K562 (cell line): ENCODE measurements at regions not wholly inside any gene's neighbourhood (a gene's known extent, or its start where the extent isn't known, plus 50 kb on each side); places are given as distances from the start of the nearest gene placed in this dataset.

Experiments used
- ATAC-seq: fragments of 200-7000 bp; cut with Tn5 transposase; 3 replicates; pipeline ENCODE4 v1.9.1; 2020; ENCODE audit warnings: moderate library complexity
- BruUV-seq: library from RNA; stranded (reverse); fragments of 400-500 nt; replicated peaks from 2 replicates; lab custom pipeline; 2021; lab: Mats Ljungman, UMichigan
- CTCF ChIA-PET: fragments of 300-600 bp; formaldehyde crosslinking; extraction: SDS; loops from one replicate; lab custom pipeline; 2021; ENCODE audit warnings: low intra/inter-chr PET ratio; lab: Yijun Ruan, JAX
- POLR2A ChIA-PET: fragments of 300-600, 350-650 bp; sonication (Branson Sonifier 250); formaldehyde crosslinking; extraction: SDS; loops from one replicate; lab custom pipeline; 2021; ENCODE audit warnings: antibody characterized with exemption, inconsistent platforms; lab: Yijun Ruan, JAX
- DNase-seq, 4 experiments: peaks; one replicate each; pipeline versions ENCODE4 v3.0.0 to v3.0.0-alpha.2; 2011 to 2018; ENCODE audit warnings: low spot score in 3 of 4, mixed read lengths in 3 of 4; ENCODE audit errors: extremely low read depth in 1 of 4
- FAIRE-seq: peaks from 2 replicates; lab custom pipeline; 2011; peaks lifted over from hg19 to GRCh38; lab: Jason Lieb, UNC
- H2AFZ ChIP-seq: 2 replicates; pipeline ENCODE4 v1.6.0; 2011; ENCODE audit warnings: low read depth, low read length, control low read depth, inconsistent platforms
- H3K27ac ChIP-seq: fragments of 200-600 bp; 3 replicates; pipeline ENCODE4 v1.8.0; 2011; ENCODE audit warnings: low read depth, mild to moderate bottlenecking, control low read depth, inconsistent platforms, low read length, moderate library complexity, mixed read lengths; ENCODE audit errors: extremely low read depth
- H3K27me3 ChIP-seq, 2 experiments: fragments of 300-600 bp in 1 of 2; 2 replicates in 1 of 2; 3 replicates in 1 of 2; pipeline versions ENCODE4 v1.6.0 to v1.8.0; 2011; ENCODE audit warnings: inconsistent platforms in 2 of 2, low read length in 2 of 2, mild to moderate bottlenecking in 1 of 2, mixed read lengths in 1 of 2, moderate library complexity in 1 of 2; ENCODE audit not compliant: control insufficient read depth in 2 of 2, insufficient read depth in 2 of 2
- H3K36me3 ChIP-seq: fragments of 300-600 bp; 3 replicates; pipeline ENCODE4 v1.8.0; 2011; ENCODE audit warnings: mild to moderate bottlenecking, low read length, inconsistent platforms; ENCODE audit not compliant: control insufficient read depth, insufficient read depth
- H3K4me1 ChIP-seq, 2 experiments: fragments of 200-600 bp in 1 of 2; replicated peaks in 1 of 2; 2 replicates in 1 of 2; 3 replicates in 1 of 2; pipeline versions ENCODE4 v1.5.1 to v1.8.0; 2011; ENCODE audit warnings: inconsistent platforms in 2 of 2, low read length in 2 of 2, mild to moderate bottlenecking in 1 of 2, mixed read lengths in 1 of 2, moderate library complexity in 1 of 2; ENCODE audit not compliant: control insufficient read depth in 2 of 2, insufficient read depth in 2 of 2
- H3K4me2 ChIP-seq: 2 replicates; pipeline ENCODE4 v1.6.1; 2011; ENCODE audit warnings: low read length, control low read depth, inconsistent platforms, mixed read lengths; ENCODE audit not compliant: insufficient read depth
- H3K4me3 ChIP-seq: fragments of 200-600 bp; sonication (generic), shearing (Covaris generic); 2 replicates; pipeline ENCODE4 v1.5.1; 2016; ENCODE audit warnings: control low read depth, inconsistent platforms
- H3K79me2 ChIP-seq: fragments of 200-600 bp; 3 replicates; pipeline ENCODE4 v1.8.0; 2011; ENCODE audit warnings: low read length, inconsistent platforms; ENCODE audit not compliant: control insufficient read depth, insufficient read depth
- H3K9ac ChIP-seq, 2 experiments: 2 replicates each; pipeline versions ENCODE4 v1.6.0 to v1.6.1; 2011; ENCODE audit warnings: low read depth in 2 of 2, low read length in 2 of 2, control low read depth in 1 of 2, inconsistent platforms in 1 of 2, mild to moderate bottlenecking in 1 of 2, mixed read lengths in 1 of 2; ENCODE audit not compliant: insufficient read depth in 1 of 2
- H3K9me1 ChIP-seq: one replicate; pipeline ENCODE4 v1.6.0; 2011; ENCODE audit warnings: inconsistent platforms, mild to moderate bottlenecking, low read length, moderate library complexity; ENCODE audit not compliant: control insufficient read depth, insufficient read depth
- H3K9me3 ChIP-seq: replicated peaks from 2 replicates; pipeline ENCODE4 v1.5.1; 2011; ENCODE audit warnings: low read depth, low read length, inconsistent platforms; ENCODE audit not compliant: control insufficient read depth, insufficient read depth
- H4K20me1 ChIP-seq: replicated peaks from 2 replicates; pipeline ENCODE4 v1.6.1; 2011; ENCODE audit warnings: low read length, inconsistent platforms, mixed read lengths; ENCODE audit not compliant: control insufficient read depth, insufficient read depth
- EHMT2 ChIP-seq: fragments of 450-650 bp; IDR thresholded peaks from 2 replicates; pipeline ENCODE4 v1.6.1; 2018; ENCODE audit warnings: antibody characterized with exemption
- FIP1L1 ChIP-seq: fragments of 200-400 bp; formaldehyde crosslinking; IDR thresholded peaks from 2 replicates; pipeline ENCODE4 v1.6.1; 2018; ENCODE audit warnings: mild to moderate bottlenecking, low read depth, low read length; ENCODE audit not compliant: poor library complexity, severe bottlenecking
- HMG20A ChIP-seq: fragments of 450-650 bp; formaldehyde crosslinking; conservative IDR thresholded peaks from 2 replicates; pipeline ENCODE4 v1.4.0; 2020; ENCODE audit warnings: mild to moderate bottlenecking, mixed read lengths
- MAFK ChIP-seq: IDR thresholded peaks from 2 replicates; pipeline ENCODE4 v1.6.1; 2011; ENCODE audit warnings: low read length, improper control_type of control experiment
- MECOM ChIP-seq: fragments of 250-450 bp; sonication (Bioruptor Pico); IDR thresholded peaks from 2 replicates; pipeline ENCODE4 v1.8.0; 2022; ENCODE audit warnings: inconsistent platforms
- NCOA6 ChIP-seq: fragments of 450-650 bp; IDR thresholded peaks from 2 replicates; pipeline ENCODE4 v1.6.1; 2017; ENCODE audit warnings: mild to moderate bottlenecking
- PML ChIP-seq: IDR thresholded peaks from 2 replicates; pipeline ENCODE4 v1.6.1; 2012; ENCODE audit warnings: low read length, inconsistent platforms
- PTRF ChIP-seq: fragments of 450-650 bp; IDR thresholded peaks from 2 replicates; pipeline ENCODE4 v1.6.1; 2016; ENCODE audit warnings: mild to moderate bottlenecking, missing genetic modification characterization, missing compliant biosample characterization
- RBM25 ChIP-seq: fragments of 200-400 bp; formaldehyde crosslinking; IDR thresholded peaks from 2 replicates; pipeline ENCODE4 v1.6.1; 2018; ENCODE audit warnings: low read length, low read depth, moderate library complexity; ENCODE audit not compliant: severe bottlenecking
- SIN3B ChIP-seq: fragments of 450-650 bp; IDR thresholded peaks from 2 replicates; pipeline ENCODE4 v1.6.1; 2017; ENCODE audit warnings: low read depth, mild to moderate bottlenecking, moderate library complexity
- SMAD3 ChIP-seq: fragments of 450-650 bp; formaldehyde crosslinking; conservative IDR thresholded peaks from 2 replicates; pipeline ENCODE4 v1.4.0; 2020; ENCODE audit warnings: mild to moderate bottlenecking
- ZNF12 ChIP-seq: sonication (generic); formaldehyde crosslinking; IDR thresholded peaks from 2 replicates; pipeline ENCODE4 v1.4.0; 2020; ENCODE audit warnings: mild to moderate bottlenecking, missing genetic modification reagents
- ZNF3 ChIP-seq: fragments of 250-450 bp; sonication (Bioruptor Pico); IDR thresholded peaks from 2 replicates; pipeline ENCODE4 v1.5.0; 2021; ENCODE audit warnings: mild to moderate bottlenecking, moderate library complexity
- ZNF408 ChIP-seq: fragments of 250-450 bp; sonication (Bioruptor Pico); IDR thresholded peaks from 2 replicates; pipeline ENCODE4 v1.4.0; 2020; ENCODE audit warnings: low read depth, mild to moderate bottlenecking, moderate library complexity
- ZNF41 ChIP-seq: fragments of 250-450 bp; sonication (Bioruptor Pico); conservative IDR thresholded peaks from 2 replicates; pipeline ENCODE4 v1.4.0; 2020; ENCODE audit warnings: mild to moderate bottlenecking
- ZNF436 ChIP-seq: fragments of 250-450, 450-650 bp; sonication (Bioruptor Pico); formaldehyde crosslinking; IDR thresholded peaks from 2 replicates; pipeline ENCODE4 v1.7.0; 2020; ENCODE audit warnings: mild to moderate bottlenecking
- ZNF561 ChIP-seq: fragments of 450-650 bp; formaldehyde crosslinking; conservative IDR thresholded peaks from 2 replicates; pipeline ENCODE4 v1.4.0; 2020; ENCODE audit warnings: mild to moderate bottlenecking, moderate library complexity
- WGBS: fragments of 100-300 bp; shearing (Covaris generic); methylation state at CpG from one replicate; pipeline ENCODE4 v1.1.6; 2016; ENCODE audit warnings: low coverage, mixed read lengths; ENCODE audit not compliant: insufficient coverage; ENCODE audit errors: missing lambda C conversion rate; 5-methylcytosine and 5-hydroxymethylcytosine counted together
- in situ Hi-C: fragments of 300-500 bp; cut with MboI; formaldehyde crosslinking; loops from 4 replicates; pipeline ENCODE4 v1.15.0; 2018; ENCODE audit warnings: inconsistent platforms, mixed read lengths
- intact Hi-C: fragments of 100-400 bp; cut with micrococcal nuclease; formaldehyde crosslinking; loops from 2 replicates; pipeline ENCODE4 v1.14.2; 2022
- TF ChIP-seq, protein P1 (sequence below): fragments of 250-450 bp; sonication (Bioruptor Pico); IDR thresholded peaks from 2 replicates; pipeline ENCODE4 v1.4.0; 2020; ENCODE audit warnings: mild to moderate bottlenecking, moderate library complexity, borderline replicate concordance
- TF ChIP-seq, protein P2 (sequence below): sonication (generic); formaldehyde crosslinking; IDR thresholded peaks from 2 replicates; pipeline ENCODE4 v1.9.0; 2022; ENCODE audit warnings: mild to moderate bottlenecking, missing genetic modification reagents
- TF ChIP-seq, protein P3 (sequence below): fragments of 450-650 bp; IDR thresholded peaks from 2 replicates; pipeline ENCODE4 v1.6.1; 2016; ENCODE audit warnings: mild to moderate bottlenecking

DNA sequence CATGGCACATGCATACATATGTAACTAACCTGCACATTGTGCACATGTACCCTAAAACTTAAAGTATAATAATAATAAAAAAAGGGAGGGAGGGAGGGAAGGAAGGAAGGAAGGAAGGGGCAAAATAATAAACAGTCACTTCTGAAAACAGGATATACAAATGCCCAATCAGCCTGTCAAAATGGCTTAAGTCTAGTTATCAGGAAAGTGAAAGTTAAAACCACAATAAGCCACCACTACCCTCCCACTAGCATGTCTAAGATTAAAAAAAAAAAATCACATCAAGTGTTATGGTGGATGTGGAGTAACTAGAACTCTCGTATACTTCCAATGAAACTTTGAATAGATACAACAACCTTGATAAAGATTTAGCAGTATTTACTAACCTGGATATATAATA is 145.6 kb upstream of the GMNC start:
- no peaks in the 10 kb centered on the region for H3K36me3 ChIP-seq
- no peaks in the 10 kb centered on the region for H3K79me2 ChIP-seq
- POLR2A ChIA-PET, result no interaction called here
- FAIRE-seq, result no peak
- TF ChIP-seq MECOM (no peak), ZNF561 (no peak), SMAD3 (CRISPR knock-in tag) (no peak), ZNF41 (CRISPR knock-in tag) (no peak), ZNF408 (CRISPR knock-in tag) (no peak), SIN3B (no peak), PTRF (tag) (no peak), PML (no peak), HMG20A (no peak), FIP1L1 (no peak), NCOA6 (no peak), ZNF12 (no peak), MAFK (no peak), ZNF3 (CRISPR knock-in tag) (no peak), ZNF436 (CRISPR knock-in tag) (no peak), RBM25 (no peak), EHMT2 (no peak)
- TF ChIP-seq, protein P1, sequence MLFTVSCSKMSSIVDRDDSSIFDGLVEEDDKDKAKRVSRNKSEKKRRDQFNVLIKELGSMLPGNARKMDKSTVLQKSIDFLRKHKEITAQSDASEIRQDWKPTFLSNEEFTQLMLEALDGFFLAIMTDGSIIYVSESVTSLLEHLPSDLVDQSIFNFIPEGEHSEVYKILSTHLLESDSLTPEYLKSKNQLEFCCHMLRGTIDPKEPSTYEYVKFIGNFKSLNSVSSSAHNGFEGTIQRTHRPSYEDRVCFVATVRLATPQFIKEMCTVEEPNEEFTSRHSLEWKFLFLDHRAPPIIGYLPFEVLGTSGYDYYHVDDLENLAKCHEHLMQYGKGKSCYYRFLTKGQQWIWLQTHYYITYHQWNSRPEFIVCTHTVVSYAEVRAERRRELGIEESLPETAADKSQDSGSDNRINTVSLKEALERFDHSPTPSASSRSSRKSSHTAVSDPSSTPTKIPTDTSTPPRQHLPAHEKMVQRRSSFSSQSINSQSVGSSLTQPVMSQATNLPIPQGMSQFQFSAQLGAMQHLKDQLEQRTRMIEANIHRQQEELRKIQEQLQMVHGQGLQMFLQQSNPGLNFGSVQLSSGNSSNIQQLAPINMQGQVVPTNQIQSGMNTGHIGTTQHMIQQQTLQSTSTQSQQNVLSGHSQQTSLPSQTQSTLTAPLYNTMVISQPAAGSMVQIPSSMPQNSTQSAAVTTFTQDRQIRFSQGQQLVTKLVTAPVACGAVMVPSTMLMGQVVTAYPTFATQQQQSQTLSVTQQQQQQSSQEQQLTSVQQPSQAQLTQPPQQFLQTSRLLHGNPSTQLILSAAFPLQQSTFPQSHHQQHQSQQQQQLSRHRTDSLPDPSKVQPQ (CRISPR knock-in tag), result no peak
- TF ChIP-seq, protein P2, sequence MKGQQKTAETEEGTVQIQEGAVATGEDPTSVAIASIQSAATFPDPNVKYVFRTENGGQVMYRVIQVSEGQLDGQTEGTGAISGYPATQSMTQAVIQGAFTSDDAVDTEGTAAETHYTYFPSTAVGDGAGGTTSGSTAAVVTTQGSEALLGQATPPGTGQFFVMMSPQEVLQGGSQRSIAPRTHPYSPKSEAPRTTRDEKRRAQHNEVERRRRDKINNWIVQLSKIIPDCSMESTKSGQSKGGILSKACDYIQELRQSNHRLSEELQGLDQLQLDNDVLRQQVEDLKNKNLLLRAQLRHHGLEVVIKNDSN (CRISPR knock-in tag), result no peak
- TF ChIP-seq, protein P3, sequence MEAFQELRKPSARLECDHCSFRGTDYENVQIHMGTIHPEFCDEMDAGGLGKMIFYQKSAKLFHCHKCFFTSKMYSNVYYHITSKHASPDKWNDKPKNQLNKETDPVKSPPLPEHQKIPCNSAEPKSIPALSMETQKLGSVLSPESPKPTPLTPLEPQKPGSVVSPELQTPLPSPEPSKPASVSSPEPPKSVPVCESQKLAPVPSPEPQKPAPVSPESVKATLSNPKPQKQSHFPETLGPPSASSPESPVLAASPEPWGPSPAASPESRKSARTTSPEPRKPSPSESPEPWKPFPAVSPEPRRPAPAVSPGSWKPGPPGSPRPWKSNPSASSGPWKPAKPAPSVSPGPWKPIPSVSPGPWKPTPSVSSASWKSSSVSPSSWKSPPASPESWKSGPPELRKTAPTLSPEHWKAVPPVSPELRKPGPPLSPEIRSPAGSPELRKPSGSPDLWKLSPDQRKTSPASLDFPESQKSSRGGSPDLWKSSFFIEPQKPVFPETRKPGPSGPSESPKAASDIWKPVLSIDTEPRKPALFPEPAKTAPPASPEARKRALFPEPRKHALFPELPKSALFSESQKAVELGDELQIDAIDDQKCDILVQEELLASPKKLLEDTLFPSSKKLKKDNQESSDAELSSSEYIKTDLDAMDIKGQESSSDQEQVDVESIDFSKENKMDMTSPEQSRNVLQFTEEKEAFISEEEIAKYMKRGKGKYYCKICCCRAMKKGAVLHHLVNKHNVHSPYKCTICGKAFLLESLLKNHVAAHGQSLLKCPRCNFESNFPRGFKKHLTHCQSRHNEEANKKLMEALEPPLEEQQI, result no peak
- no peak overlapping the region for H3K9ac ChIP-seq
- no peaks in the 10 kb centered on the region for H4K20me1 ChIP-seq
- H3K4me1 ChIP-seq, result no peaks in the 10 kb centered on the region
- no peaks in the 10 kb centered on the region for H3K9me1 ChIP-seq
- 0% methylated on average over 1 of the region's 1 CpG for WGBS
- no peak overlapping the region for H3K4me3 ChIP-seq
- ATAC-seq, result no peak
- no peak overlapping the region for H3K4me2 ChIP-seq
- no peak overlapping the region for H2AFZ ChIP-seq
- CTCF ChIA-PET, result no interaction called here
- intact Hi-C loops, result no loop called here
- H3K27ac ChIP-seq, result no peak overlapping the region
- in situ Hi-C loops, result no loop called here
- BruUV-seq, result no TSS peak
- H3K27me3 ChIP-seq, result no peaks in the 10 kb centered on the region
- no peak for DNase-seq
- H3K9me3 ChIP-seq, result no peaks in the 10 kb centered on the region
